Muscle of leg (tissue), 3 donors: ENCODE measurements at regions not wholly inside any gene's neighbourhood (a gene's known extent, or its start where the extent isn't known, plus 50 kb on each side); places are given as distances from the start of the nearest gene placed in this dataset.
A peak's percentile ranks its signal among the peaks of the same experiment; 100 is the strongest.

Experiments
- DNase-seq: peaks from one replicate; pipeline ENCODE4 v3.0.0; 2013
- H3K27ac ChIP-seq: one replicate; pipeline ENCODE4 v1.5.1; 2013; ENCODE audit warnings: mild to moderate bottlenecking, low read length, control low read depth
- H3K27me3 ChIP-seq: one replicate; pipeline ENCODE4 v1.6.1; 2013; ENCODE audit warnings: low read length; ENCODE audit not compliant: control insufficient read depth, insufficient read depth
- H3K36me3 ChIP-seq: one replicate; pipeline ENCODE4 v1.6.1; 2013; ENCODE audit warnings: low read length; ENCODE audit not compliant: control insufficient read depth, insufficient read depth
- H3K4me1 ChIP-seq: one replicate; pipeline ENCODE4 v1.6.1; 2013; ENCODE audit warnings: low read length; ENCODE audit not compliant: control insufficient read depth, insufficient read depth
- H3K4me3 ChIP-seq: one replicate; pipeline ENCODE4 v1.5.1; 2013; ENCODE audit warnings: low read length, control low read depth
- H3K9me3 ChIP-seq: replicated peaks from 2 replicates; pipeline ENCODE4 v1.6.1; 2013; ENCODE audit warnings: low read depth, low read length; ENCODE audit not compliant: control insufficient read depth
- WGBS: methylation state at CpG from one replicate; pipeline ENCODE4 v1.1.5; 2013; ENCODE audit warnings: missing lambda C conversion rate; ENCODE audit not compliant: insufficient coverage; 5-methylcytosine and 5-hydroxymethylcytosine counted together

GRCh38 chr3:113051787-113052186, 61.0 kb downstream of the GTPBP8 start:
- H3K4me3 ChIP-seq = no peak overlapping the region
- H3K9me3 ChIP-seq = no peaks in the 10 kb centered on the region
- 44% methylated on average over 3 of the region's 3 CpGs for WGBS
- DNase-seq = peak; percentile 84
- H3K27ac ChIP-seq = peak overlapping the region; percentile 83
- H3K36me3 ChIP-seq = no peaks in the 10 kb centered on the region
- no peaks in the 10 kb centered on the region for H3K27me3 ChIP-seq
- peaks cover 11% of the 10 kb centered on the region for H3K4me1 ChIP-seq

- Histone ChIP-seq H3K4me1 (peaks cover 11% of the 10 kb centered on the region), H3K9me3 (no peaks in the 10 kb centered on the region), H3K4me3 (no peak overlapping the region), H3K27me3 (no peaks in the 10 kb centered on the region), H3K27ac (no peak overlapping the region), H3K36me3 (no peaks in the 10 kb centered on the region)
- WGBS = no CpG with 5 or more reads among the region's 3 CpGs
- DNase-seq = no peak
Observed at GRCh38 chr3:113053169-113053568, 62.4 kb downstream of the GTPBP8 start.

DNA sequence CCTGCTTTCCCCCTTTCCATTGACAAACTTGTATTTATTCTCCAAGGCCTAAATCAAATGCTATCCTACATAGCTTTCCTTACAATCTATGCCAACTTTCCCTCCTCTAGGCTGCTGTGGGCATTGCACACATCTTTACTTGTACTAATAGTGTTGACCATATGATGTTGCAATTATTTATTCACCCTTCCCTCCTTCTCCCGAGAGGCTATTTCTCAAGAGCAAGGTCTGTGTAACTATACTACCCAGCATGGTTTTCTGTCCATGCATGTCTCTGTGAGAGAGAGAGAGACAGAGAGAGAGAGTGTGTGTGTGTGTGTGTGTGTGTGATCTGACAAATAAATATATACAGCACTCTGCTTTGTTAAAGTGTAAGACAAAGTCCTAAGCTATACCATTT, 63.8 kb downstream of the GTPBP8 start:
- Histone ChIP-seq H3K27ac (no peak overlapping the region), H3K27me3 (no peaks in the 10 kb centered on the region), H3K9me3 (no peaks in the 10 kb centered on the region), H3K4me1 (peaks cover 11% of the 10 kb centered on the region), H3K4me3 (no peak overlapping the region), H3K36me3 (peaks cover 2% of the 10 kb centered on the region)
- WGBS = no CpG with 5 or more reads among the region's 1 CpG
- no peak for DNase-seq

DNA sequence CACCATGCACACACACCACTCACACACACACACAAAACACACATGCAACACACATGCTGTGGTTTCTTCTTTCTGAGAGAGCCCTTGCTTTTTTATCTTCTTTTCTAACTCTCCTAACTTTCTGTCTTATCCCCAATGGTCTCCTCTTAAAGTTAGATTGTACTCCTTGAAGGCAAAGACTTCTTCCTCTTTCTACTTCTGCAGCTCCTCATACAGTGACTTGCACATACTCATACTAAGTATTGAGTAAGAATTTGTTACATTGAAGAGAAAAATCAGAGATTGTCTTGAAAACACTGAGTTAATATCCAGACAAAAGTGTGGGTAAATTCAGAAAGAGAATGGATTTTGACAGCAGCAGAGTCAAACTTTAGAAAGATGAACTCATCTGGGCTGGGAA, 64.4 kb downstream of the GTPBP8 start:
- DNase-seq = no peak
- H3K4me3 ChIP-seq = no peak overlapping the region

GRCh38 chr3:113055961-113056360, 65.2 kb downstream of the GTPBP8 start:
- Histone ChIP-seq H3K4me1 (peaks cover 11% of the 10 kb centered on the region), H3K9me3 (no peaks in the 10 kb centered on the region), H3K27ac (no peak overlapping the region), H3K36me3 (peaks cover 2% of the 10 kb centered on the region), H3K4me3 (no peak overlapping the region), H3K27me3 (no peaks in the 10 kb centered on the region)
- DNase-seq = no peak
- 71% methylated on average over 4 of the region's 5 CpGs for WGBS

More for the DNA sequence above, 64.4 kb downstream of the GTPBP8 start:
- peaks cover 2% of the 10 kb centered on the region for H3K36me3 ChIP-seq
- H3K4me1 ChIP-seq = peaks cover 11% of the 10 kb centered on the region
- H3K9me3 ChIP-seq = no peaks in the 10 kb centered on the region
- H3K27me3 ChIP-seq = no peaks in the 10 kb centered on the region
- H3K27ac ChIP-seq = no peak overlapping the region

GRCh38 chr3:113057117-113057516, 66.3 kb downstream of the GTPBP8 start:
- Histone ChIP-seq H3K4me1 (peaks cover 3% of the 10 kb centered on the region), H3K36me3 (peaks cover 2% of the 10 kb centered on the region), H3K27me3 (no peaks in the 10 kb centered on the region), H3K9me3 (no peaks in the 10 kb centered on the region), H3K4me3 (no peak overlapping the region), H3K27ac (peak overlapping the region; percentile 62)
- WGBS = 6% methylated on average over 3 of the region's 3 CpGs
- DNase-seq = peak; percentile 78

DNA sequence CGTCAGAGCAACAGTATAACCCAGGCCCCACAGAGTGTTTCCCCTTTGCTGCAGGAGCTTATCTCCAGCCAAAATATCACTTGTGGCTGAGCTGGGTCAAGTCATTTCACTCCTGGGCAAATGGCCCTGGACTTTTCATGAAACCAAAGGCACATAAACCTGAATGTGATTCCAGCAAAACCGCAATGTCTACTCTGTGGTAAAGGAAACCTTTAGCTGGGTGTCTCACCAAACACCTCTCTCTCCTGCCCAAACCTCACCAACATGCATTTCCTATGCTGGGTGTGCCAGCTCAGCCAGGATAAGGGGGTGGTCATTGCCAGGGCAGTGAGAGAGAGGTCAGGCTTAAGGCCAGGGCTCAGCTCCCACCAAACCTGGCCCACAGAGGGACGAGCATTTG, 67.4 kb downstream of the GTPBP8 start:
- 67% methylated on average over 1 of the region's 3 CpGs for WGBS

GRCh38 chr3:113062705-113063104, 71.9 kb downstream of the GTPBP8 start:
- no peak for DNase-seq
- no peaks in the 10 kb centered on the region for H3K27me3 ChIP-seq
- peaks cover 2% of the 10 kb centered on the region for H3K36me3 ChIP-seq
- no peak overlapping the region for H3K4me3 ChIP-seq
- no peak overlapping the region for H3K27ac ChIP-seq
- no peaks in the 10 kb centered on the region for H3K4me1 ChIP-seq
- H3K9me3 ChIP-seq = no peaks in the 10 kb centered on the region

More for the DNA sequence above, 67.4 kb downstream of the GTPBP8 start:
- Histone ChIP-seq H3K36me3 (peaks cover 2% of the 10 kb centered on the region), H3K4me3 (no peak overlapping the region), H3K27ac (no peak overlapping the region), H3K9me3 (no peaks in the 10 kb centered on the region), H3K27me3 (no peaks in the 10 kb centered on the region), H3K4me1 (peaks cover 3% of the 10 kb centered on the region)
- no peak for DNase-seq

- Histone ChIP-seq H3K36me3 (peaks cover under 1% of the 10 kb centered on the region), H3K27me3 (no peaks in the 10 kb centered on the region), H3K4me3 (no peak overlapping the region), H3K4me1 (no peaks in the 10 kb centered on the region), H3K9me3 (no peaks in the 10 kb centered on the region), H3K27ac (no peak overlapping the region)
- 100% methylated on average over 1 of the region's 4 CpGs for WGBS
- DNase-seq = no peak
Observed at GRCh38 chr3:113063126-113063894, 72.5 kb downstream of the GTPBP8 start.

GRCh38 chr3:113064183-113064582, 73.4 kb downstream of the GTPBP8 start:
- H3K27ac ChIP-seq = no peak overlapping the region
- H3K4me1 ChIP-seq = no peaks in the 10 kb centered on the region
- DNase-seq = no peak
- H3K27me3 ChIP-seq = no peaks in the 10 kb centered on the region
- H3K4me3 ChIP-seq = no peak overlapping the region
- no CpG with 5 or more reads among the region's 1 CpG for WGBS
- H3K36me3 ChIP-seq = no peaks in the 10 kb centered on the region
- no peaks in the 10 kb centered on the region for H3K9me3 ChIP-seq

GRCh38 chr3:113065336-113065735, 74.6 kb downstream of the GTPBP8 start:
- H3K9me3 ChIP-seq = no peaks in the 10 kb centered on the region
- no peak overlapping the region for H3K27ac ChIP-seq
- no peak overlapping the region for H3K4me3 ChIP-seq
- 67% methylated on average over 1 of the region's 3 CpGs for WGBS
- no peaks in the 10 kb centered on the region for H3K36me3 ChIP-seq
- H3K27me3 ChIP-seq = no peaks in the 10 kb centered on the region
- peaks cover 3% of the 10 kb centered on the region for H3K4me1 ChIP-seq
- no peak for DNase-seq
